HL-60/S4 (cell line): ENCODE measurements at regions not wholly inside any gene's neighbourhood (a gene's known extent, or its start where the extent isn't known, plus 50 kb on each side); places are given as distances from the start of the nearest gene placed in this dataset.

Experiments
- in situ Hi-C: fragments of 300-500 bp; cut with MboI; formaldehyde crosslinking; loops from 2 replicates; pipeline ENCODE4 v1.14.3; 2022; ENCODE audit warnings: low sequenced_read_pairs

DNA sequence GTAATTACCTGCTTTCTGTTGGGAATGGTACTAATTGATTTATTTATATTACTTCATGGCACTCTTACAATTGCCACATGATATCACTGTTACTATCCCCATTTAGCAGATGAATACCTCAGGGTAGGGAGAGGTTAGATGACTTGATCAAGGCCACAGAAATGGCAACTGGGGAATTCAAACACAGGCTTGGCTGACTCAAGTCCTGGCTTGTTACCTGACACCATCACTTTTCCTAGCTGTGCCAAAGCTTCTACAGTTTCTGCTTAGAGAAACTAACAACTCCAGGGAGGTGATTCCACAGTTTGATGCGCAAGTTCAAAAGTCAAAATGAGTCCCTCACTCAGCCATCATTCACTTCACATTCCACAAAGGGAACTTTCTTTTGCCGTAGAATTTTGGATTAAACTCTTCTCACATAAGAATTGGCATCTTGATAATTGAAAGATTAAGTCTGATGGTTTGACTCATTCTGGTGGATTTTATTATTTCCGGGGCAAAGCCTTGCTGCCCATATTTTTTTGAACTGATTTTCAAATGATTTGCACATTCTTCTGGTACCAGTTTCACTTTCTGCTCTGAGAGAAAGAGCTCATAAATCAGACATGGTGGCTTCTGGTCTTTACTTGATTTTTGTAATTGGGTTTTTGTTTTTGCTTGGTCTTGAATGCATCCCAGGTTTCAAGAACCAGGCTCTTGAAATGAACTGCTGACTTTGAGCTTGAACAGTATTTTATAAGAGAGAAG, 656.8 kb downstream of the BCL11A start:
- in situ Hi-C loops = no loop called here

DNA sequence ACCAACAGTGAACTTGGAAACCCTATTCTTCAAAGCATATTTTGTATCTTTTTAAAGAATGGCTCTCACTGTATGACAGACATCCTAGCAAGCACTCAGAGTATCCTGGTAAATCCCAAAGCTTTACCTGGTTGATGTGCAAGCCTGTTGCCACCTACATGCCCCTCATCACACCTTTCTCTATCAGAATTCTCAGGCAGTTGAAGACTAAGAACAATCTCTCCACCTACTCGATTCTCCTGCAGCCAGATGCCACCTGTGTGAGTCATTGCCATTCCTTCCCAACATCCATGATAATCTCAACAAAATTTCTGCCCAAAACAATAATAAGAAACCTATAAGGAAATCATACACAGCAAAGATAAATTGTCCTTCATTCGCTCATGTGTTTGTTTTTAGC, 659.8 kb downstream of the BCL11A start:
- in situ Hi-C loops = no loop called here

DNA sequence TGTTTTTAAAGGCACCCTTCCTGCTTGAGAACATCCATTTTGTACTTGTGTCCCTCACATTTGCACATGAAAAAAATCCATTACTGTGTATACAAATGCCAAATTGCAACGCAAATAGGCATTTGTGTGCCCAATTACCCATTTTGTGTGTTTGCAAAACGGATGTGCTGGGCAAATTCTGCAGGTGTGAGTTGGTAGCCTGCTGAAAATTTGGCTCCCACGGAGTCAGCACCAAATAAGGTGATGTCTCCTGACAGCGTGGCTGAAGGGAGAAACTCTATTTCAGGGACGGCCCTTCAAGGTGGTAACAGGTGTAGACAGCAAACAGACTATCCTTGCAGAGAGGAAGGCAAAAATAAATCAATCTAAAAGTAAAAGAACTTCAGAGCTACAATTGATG, 661.1 kb downstream of the BCL11A start:
- in situ Hi-C loops = no loop called here

DNA sequence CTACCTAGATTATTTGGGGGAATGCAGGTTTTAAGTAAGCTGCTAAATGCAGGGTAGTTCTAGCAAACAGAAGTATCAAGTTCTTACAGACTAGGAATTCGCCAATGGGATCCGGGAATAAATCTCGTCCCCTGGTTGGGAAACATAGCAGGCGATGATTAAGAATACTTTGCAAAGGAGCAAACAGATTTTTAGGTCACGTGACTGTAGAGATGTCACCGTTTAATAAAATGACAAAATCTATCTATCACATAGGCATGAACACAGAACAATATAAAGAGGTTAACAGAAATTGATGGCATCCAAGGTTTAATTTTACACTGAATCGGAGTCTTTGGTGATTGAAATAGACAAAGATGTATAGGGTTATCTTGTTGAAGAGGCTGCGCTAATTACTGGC, 664.1 kb downstream of the BCL11A start:
- in situ Hi-C loops = no loop called here

DNA sequence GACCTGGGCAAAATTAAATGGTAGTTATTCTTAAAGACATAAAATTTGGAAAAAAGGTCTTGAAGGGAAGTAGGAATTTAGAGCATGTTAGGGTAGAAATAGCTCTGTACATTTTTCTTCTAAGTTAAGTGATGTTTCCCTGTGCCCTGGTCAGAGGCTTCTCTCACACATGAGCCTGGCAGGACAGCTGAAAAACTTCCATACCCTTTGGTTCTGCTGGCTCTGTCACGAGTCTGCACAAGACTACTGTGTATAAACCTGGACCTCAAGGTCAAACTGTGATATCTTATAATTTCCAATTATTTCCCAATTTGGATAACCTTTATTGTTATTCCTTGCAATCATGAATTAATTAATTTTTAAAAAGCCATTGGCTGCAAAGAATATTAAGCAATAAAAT, 664.7 kb downstream of the BCL11A start:
- in situ Hi-C loops = no loop called here

DNA sequence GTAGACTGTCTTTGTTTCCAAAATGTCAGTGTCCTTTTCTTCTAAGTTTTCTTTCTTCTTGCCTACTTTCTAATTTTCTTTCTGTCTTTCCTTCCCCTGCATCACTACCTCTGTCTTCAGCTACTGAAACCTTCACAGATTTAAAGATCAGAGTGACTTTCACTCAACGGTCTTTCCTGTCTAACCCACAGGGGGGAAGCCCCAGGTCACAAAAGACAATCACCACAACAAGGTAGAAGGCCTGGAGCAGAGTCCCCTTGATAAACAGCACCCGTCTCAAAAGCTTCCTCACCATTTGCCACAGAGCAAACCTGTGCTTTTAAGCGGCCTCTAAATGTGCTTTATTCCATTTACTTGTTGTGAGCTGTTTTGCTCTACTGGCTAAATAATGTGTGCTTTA, 665.4 kb downstream of the BCL11A start:
- in situ Hi-C loops = no loop called here

DNA sequence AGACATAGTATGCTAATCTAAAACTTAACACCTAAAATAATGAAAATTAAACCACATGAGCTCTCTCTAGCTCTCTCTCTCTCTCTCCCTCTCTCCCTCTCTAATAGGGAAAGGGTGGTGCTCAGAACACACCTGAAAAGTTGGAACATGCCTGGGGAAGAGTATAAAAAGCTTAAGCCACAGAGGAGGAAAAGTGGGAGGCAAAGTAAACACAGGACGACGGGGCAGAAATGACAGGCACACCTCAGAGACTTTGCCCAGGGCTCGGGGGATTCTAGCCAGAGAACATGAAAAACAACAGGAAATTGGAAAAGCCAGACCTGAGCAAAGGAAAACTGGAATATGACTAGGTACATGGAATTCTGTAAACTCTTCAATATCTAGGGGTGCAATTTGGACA, 666.1 kb downstream of the BCL11A start:
- in situ Hi-C loops = no loop called here

DNA sequence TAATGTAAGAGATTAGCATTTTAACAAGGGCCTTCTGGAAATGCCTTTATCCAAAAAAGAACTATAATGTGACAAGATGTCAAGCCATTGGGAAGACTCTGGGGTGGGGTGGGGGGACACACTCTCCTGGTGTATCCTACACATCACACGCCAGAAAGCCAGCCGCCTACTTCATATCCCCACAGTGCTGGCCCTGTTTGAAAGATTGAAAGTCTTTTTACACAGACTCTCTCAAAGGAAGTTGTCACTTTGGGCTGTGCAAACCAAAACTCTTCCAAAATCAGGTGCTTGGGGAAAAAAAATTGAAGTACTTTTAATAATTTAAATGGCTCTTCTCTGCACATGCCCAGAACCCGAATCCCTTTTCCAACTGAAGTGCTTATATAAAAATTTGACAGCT, 666.7 kb downstream of the BCL11A start:
- in situ Hi-C loops = no loop called here

DNA sequence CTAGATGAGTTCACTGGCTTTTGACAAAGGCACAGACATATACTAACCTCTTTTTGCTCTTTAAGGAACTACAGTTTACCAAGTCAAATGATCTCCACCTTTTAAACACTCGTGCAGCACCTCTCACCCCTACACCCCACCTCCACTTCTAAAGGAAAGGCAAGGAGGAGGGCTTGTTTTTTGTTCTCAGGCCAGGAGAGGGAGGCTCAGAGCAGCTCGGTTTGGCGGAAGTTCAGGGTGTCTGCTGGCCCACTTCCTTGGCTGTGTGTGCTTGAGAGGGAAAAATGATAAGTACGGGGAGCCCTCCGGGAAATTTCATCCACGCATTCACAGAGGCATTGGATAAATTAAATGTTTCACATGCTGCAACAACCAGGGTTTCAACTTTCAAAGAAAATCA, 667.9 kb downstream of the BCL11A start:
- in situ Hi-C loops = no loop called here

DNA sequence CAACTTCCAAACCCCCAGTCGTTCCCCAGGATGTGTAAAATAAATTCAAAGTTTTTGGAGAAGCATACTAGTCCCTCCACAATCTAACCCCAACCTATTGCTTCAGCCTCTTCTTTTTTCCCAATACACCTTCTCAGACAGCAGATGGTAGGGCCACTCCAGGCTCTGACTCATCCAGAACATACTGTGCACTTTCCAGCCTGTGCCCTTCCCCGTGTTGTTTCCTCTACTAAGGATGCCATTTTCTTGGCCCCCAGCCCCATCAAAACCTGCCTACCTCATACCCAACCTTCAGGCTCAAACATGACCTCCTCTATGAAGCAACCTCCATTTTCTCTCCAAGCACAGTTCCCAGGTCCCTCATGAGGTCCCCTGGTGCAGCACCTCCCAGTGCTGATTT, 669.3 kb downstream of the BCL11A start:
- in situ Hi-C loops = no loop called here

DNA sequence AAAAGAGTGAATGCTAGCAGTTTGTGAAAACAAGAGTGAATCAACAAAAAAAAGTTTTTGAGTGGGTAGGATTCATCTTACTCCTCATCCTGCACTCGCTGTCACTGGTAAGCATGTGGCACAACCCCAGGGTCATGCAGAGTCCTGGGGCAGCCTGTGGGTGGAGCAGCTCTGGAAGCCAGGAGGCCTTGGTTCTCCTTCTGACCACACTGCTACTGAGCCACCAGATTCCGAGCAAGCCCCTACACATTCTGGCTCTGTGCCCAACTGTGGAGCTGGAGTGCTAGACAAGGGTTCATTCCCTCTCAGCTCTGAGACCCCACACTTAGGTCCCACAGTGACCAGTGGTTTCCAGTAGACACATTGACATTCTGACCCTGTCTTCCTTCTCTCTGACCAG, 670.6 kb downstream of the BCL11A start:
- in situ Hi-C loops = no loop called here

DNA sequence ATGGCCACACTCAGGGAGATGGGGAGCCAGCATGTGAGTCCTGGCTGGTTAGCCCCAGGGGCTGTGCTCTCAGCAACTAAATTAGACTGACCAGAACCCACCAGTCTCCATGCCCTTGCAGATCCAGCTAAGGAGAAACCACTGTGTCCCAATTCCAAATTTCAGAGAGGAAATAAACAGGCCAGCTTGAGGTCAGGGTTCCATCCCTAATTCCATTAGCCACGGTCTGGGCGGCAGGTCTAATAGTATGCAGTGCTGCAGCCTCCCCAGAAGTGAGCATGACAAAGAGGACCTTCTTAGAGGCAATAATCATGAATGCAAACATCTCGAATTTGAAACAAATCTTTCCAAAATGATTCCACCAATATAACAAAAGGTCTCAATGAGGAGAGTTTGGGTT, 671.2 kb downstream of the BCL11A start:
- in situ Hi-C loops = no loop called here

DNA sequence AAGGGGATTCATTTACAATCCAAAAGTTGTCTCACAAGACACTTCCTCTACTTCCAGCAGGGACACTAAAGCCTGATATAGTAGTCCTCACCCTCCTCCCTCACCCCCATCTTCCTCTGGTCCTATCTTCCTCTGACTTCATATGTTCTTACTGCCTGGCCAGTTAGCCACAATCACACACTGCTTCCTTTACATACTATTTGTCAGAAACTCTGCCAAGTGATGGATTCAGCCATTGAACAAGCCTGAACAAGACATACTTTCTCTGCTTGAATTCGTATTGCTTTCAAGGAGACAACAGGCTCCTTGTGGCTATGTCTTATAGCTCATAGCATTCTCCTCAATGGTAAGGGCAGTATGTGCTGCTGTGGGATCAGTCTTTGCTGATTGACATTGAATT, 672.2 kb downstream of the BCL11A start:
- in situ Hi-C loops = no loop called here

DNA sequence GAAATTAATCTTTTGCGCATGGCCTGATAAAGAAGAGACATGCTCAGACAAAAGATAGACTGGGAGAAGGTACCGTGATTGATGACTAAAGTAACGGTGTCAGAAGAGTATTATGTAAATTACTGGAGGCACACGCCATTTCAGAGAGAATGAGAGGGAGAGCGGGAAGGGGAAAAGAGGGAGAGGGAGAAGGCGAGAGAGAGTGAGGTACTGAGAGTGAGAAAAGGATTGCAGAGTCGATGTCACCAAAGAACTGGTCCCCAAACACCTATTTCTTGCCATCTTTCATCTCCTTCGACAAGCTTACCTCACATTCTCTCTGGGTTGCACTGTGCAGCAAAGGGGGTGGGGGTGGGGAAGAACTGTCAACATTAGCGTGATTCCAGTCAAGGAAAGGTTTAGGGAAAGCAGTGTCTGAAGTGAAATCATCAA, 673.7 kb downstream of the BCL11A start:
- in situ Hi-C loops = no loop called here

DNA sequence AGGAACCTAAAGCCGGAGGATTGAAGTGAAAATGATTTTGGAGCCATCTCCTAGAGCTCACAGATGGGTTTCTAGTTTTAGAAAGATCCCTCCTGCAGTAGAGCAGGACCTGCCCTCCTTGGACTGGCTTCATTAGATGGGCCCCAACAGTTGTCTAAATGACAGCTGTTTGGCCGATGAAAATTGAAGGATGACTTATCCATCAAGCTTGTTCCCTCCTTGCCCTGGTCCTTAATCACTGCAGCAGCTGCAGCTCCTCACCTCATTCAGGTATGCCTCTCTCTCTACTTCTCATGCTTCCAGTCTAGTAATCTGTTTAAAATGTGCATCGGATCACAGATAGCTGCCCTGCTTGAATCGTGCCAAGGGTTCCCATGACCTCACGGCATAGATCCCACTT, 677.6 kb downstream of the BCL11A start:
- in situ Hi-C loops = no loop called here

DNA sequence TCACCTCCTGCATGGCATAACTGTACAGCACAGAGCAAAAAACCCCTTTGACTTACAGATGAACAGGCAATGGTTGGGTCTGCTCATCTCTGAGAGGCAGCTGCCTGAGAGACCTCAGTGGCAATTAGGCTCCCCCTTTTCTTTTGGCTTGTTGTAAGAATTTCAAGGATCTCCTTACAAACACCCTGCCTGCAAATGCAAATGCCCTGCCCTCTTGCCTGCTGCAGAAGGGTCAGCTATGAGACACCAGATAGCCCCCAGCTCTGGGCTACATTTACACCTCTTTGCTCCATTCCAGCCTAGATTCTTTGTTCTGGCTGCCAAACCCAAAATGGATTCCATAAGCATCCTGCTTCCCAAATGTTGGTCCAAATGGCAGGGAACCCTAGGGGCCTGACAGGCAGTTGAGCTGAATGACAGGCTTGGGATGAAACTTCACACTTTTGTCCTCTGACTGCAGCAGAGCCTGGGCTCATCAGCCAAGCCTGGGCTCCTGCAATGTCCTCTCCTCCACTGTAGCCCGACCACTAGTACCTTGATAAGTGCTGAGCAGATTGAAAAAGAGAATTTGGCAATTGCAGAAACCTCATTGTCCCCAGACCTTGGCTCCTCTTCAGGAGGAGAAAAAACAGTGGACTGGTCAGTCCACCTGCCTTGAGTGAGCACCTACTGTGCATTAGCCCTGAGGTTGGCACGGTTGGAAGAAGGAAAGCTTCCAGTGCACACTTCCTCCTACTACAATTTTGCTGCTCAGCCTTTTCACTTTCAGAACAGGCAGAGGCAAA, 678.3 kb downstream of the BCL11A start:
- in situ Hi-C loops = no loop called here

DNA sequence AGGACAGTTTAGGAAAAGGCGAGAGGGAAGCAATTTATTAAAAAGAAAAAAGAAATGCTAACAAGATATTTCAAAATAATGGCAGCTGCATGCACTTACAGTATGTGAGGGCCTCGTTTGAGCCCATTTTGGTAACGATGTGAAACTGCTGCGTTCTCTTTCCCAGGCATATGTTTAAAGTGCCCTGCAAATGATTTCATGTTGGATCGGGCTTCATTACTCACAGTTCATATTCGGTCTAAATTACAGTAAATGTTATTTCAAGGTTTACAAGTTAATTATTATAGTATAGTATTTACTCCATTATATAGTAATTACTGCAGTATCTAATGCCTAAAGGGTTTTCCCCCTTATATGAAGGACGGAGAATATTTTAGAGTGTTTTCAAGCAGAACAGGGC, 679.1 kb downstream of the BCL11A start:
- in situ Hi-C loops = no loop called here

DNA sequence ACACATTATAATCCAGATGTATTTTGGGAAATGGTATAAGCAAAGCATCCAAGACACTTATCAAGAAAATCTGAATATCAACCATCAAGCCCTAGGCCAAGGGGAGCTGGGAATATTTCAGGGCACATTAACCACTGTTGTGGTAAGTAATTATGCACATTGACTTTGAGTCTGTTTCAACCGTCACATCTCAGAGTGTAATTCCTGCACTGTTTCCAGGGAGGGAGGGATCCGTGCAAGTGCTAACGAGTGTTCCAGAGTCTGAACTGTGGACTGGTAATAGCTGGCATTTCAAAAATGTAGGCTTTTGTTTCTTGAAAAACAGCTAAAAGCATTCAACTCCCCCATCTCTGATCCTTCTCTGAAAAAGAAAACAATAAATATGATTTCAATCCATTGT, 681.6 kb downstream of the BCL11A start:
- in situ Hi-C loops = no loop called here

DNA sequence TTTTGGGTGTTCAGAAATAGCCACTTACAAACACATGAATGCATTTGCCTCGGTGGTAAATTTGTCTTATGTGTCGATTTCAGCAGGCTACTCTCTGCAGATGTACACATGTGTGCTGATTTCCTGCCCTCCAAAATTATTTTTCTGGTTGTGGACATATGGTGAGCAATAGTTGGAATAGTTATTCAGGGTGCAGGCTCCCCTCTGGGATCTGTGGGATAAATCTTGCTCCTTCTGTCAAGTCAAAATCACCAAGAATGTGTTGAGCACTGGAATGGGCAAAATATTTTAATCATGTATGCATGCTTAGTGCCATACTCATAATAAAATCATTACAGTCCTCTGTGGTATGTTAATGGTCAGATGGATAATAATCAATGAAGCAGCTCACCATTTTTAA, 684.5 kb downstream of the BCL11A start:
- in situ Hi-C loops = no loop called here

DNA sequence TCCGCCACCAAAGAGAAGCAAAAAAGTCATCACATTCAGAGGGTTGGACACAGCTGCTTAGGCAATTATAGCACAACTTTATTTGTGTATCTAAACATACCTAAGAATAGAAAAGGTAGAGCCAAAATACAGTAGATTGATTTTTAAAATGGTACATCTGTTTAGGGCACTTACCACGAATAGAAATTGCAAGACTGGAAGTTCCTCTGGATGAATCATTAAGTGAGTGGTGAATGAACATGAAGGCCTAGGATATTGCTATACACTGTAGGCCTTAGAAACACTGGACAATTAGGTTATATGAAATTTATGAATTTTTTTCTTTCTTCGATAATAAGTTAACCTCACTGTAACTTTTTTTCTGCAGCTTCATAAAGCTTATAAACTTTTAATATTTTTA, 687.0 kb downstream of the BCL11A start:
- in situ Hi-C loops = no loop called here

DNA sequence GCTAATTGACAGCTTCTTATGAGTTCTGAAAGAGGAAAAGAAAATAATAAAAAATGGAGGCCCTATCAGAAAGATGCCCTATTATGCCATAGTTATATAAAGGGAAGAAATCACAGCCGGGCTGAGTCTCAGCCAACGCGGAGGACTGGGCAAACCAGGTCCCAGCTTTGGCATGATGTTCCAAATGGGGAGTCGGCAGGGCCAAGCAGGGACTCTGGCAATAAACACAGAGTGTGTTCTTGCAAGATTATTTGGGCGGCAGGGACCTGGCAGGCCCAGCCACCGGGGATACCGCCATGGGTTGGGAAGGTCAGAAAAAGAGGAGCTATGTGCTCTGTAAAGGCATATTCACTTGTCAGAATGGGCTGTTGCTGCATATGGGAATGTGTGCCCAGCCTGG, 694.9 kb downstream of the BCL11A start:
- in situ Hi-C loops = no loop called here

DNA sequence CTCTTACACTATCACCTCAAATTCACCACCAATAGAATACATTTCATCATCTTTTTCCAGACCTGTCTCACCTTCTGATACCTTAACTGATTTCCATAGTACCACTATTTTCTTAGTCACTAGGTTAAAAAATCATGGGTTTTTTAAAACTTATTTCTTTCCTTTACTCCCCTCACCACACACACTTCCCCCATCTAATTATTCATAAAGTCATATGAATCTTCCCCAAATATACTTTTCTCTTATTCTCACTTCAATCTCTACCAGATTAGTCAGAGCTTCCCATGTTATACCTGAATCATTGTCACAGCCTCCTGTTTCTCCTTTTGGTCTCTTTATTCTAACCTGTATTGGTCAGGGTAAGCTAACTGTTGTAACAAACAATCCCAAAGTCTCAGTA, 696.3 kb downstream of the BCL11A start:
- in situ Hi-C loops = no loop called here

DNA sequence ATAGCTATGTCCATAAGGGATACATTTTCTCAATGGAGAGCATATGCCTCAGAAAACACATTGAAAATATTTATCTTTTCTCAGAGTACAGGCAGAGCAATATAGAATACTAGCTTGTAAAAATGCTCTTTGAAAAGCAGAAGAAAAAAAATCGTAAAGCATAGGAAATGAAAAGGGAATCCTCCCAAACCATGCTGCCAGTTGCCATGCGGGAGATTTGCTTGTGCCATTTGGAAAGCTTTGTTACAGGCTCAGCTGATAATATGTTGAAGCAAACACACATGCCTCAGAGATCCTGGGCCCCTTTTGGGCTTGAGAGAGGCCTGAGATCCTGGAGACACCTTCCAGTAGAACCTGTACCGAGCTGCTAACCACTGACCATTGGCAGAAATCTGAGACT, 697.1 kb downstream of the BCL11A start:
- in situ Hi-C loops = no loop called here
